ENCODE measurements at regions not wholly inside any gene's neighbourhood (a gene's known extent, or its start where the extent isn't known, plus 50 kb on each side); places are given as distances from the start of the nearest gene placed in this dataset.

GRCh38 chr2:226405465-226405864 is 394.2 kb downstream of the IRS1 start:
- DNase-seq (ENCODE audit: low read depth): no peak

GRCh38 chr2:226403369-226403768 is 396.3 kb downstream of the IRS1 start:
- DNase-seq (ENCODE audit: low read depth): no peak

GRCh38 chr2:226399006-226399405 is 400.6 kb downstream of the IRS1 start:
- no peak for DNase-seq (ENCODE audit: low read depth)

GRCh38 chr2:226398580-226398979 is 401.0 kb downstream of the IRS1 start:
- DNase-seq (ENCODE audit: low read depth): peak; percentile 46

- DNase-seq (ENCODE audit: low read depth): no peak
These were observed 403.1 kb downstream of the IRS1 start for GRCh38 chr2:226396541-226396940.

GRCh38 chr2:226387499-226387942 is 412.1 kb downstream of the IRS1 start:
- peak; percentile 88 for DNase-seq (ENCODE audit: low read depth)

GRCh38 chr2:226383461-226383860 is 416.2 kb downstream of the IRS1 start:
- DNase-seq (ENCODE audit: low read depth): no peak

GRCh38 chr2:226380679-226381078 is 418.9 kb downstream of the IRS1 start:
- no peak for DNase-seq (ENCODE audit: low read depth)

GRCh38 chr2:226378753-226379705 is 420.6 kb downstream of the IRS1 start:
- DNase-seq (ENCODE audit: low read depth): no peak

GRCh38 chr2:226376516-226377180 is 423.0 kb downstream of the IRS1 start:
- no peak for DNase-seq (ENCODE audit: low read depth)

GRCh38 chr2:226366920-226367319 is 432.7 kb downstream of the IRS1 start:
- DNase-seq (ENCODE audit: low read depth): no peak

- DNase-seq (ENCODE audit: low read depth): no peak
These were observed 435.4 kb downstream of the IRS1 start for GRCh38 chr2:226364217-226364616.

- no peak for DNase-seq (ENCODE audit: low read depth)
These were observed 436.6 kb downstream of the IRS1 start for GRCh38 chr2:226362980-226363379.

- DNase-seq (ENCODE audit: low read depth): no peak
These were observed 439.0 kb downstream of the IRS1 start for GRCh38 chr2:226360658-226361057.

GRCh38 chr2:226358688-226359087 is 440.9 kb downstream of the IRS1 start:
- no peak for DNase-seq (ENCODE audit: low read depth)

- no peak for DNase-seq (ENCODE audit: low read depth)
These were observed 441.8 kb downstream of the IRS1 start for GRCh38 chr2:226357816-226358215.

GRCh38 chr2:226355600-226355999 is 444.0 kb downstream of the IRS1 start:
- DNase-seq (ENCODE audit: low read depth): no peak

GRCh38 chr2:226354434-226354833 is 445.2 kb downstream of the IRS1 start:
- peak; percentile 35 for DNase-seq (ENCODE audit: low read depth)

GRCh38 chr2:226352941-226353560 is 446.6 kb downstream of the IRS1 start:
- DNase-seq (ENCODE audit: low read depth): peak; percentile 87

- DNase-seq (ENCODE audit: low read depth): no peak
These were observed 447.9 kb downstream of the IRS1 start for GRCh38 chr2:226351711-226352110.

- no peak for DNase-seq (ENCODE audit: low read depth)
These were observed 460.0 kb downstream of the IRS1 start for GRCh38 chr2:226339616-226340015.

- no peak for DNase-seq (ENCODE audit: low read depth)
These were observed 460.8 kb downstream of the IRS1 start for GRCh38 chr2:226338825-226339224.

Data from myocyte (in vitro differentiated cells).